Activated CD4-positive, CD25-positive, alpha-beta regulatory T cell (primary cell): ENCODE measurements at regions not wholly inside any gene's neighbourhood (a gene's known extent, or its start where the extent isn't known, plus 50 kb on each side); places are given as distances from the start of the nearest gene placed in this dataset.

Experiments used
- DNase-seq, 4 experiments: peaks; one replicate each; lab custom pipeline; 2025; lab: John Stamatoyannopoulos, UW

- DNase-seq: no peak
Observed at GRCh38 chr2:217521820-217522219, 481.0 kb downstream of the TNS1 start.

DNA sequence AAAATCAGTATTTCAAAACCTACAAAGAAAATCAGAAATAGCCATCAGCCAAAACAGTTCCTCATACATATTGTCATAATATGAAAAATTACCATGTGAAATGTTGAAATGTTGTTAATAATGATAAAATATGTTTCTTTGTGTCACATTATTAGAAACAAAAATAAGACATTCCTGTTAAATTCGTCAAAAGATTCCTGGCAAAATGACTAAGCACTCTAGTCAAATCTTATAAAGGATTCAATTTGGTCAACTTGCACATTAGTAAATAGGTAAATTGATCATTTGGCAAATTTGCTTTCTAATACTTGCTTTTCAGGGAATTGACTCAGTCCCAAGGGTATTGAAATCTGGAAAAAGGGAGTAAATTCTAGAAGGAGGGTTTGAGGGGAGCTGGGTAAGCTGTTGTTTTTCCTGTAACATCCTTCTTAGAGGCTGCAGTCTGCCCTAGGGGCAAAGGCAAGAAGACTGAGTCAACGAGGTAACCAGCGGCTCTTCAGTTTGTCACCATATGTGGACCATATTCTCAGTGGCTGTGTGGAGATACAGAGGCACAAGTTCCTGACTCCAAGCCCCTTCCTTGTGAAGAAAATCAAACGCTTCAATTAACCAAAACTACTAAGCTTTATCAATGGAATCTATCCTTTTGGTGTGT, 482.3 kb downstream of the TNS1 start:
- no peak for DNase-seq

- no peak for DNase-seq
Observed at GRCh38 chr2:217517402-217517801, 485.4 kb downstream of the TNS1 start.

DNA sequence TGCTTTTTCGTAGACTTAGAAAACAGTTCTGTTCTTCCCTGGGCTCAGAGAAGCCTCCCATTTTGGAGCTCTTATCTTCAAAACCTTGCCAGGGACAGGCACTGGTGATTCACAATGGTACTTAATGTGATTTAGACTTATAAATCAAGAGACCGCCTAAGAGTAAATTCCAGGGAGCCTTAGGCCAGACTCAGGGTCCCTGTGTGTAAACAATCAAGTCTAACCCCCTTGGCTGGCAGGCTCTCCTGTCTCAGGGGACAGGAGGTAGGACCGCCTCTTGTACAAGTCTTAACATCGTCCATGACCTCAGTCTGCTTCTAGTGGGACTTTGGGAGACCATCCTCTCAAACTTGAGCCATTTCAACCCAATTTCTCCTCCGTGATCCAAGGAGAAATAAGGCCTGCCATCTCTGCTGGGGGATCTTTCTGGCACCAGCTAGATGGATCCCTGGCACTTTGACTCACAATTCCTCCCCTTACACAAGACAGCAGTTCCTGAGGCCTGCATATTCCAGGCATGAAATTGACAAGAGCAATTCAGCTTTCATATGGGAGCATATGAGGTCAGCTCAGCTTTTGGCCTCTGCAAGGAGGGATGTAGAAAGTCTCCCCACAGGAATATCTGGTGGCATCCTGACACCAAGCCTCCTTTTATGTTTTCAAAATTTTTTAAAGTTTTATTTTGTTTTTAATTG, 487.0 kb downstream of the TNS1 start:
- DNase-seq: no peak

DNA sequence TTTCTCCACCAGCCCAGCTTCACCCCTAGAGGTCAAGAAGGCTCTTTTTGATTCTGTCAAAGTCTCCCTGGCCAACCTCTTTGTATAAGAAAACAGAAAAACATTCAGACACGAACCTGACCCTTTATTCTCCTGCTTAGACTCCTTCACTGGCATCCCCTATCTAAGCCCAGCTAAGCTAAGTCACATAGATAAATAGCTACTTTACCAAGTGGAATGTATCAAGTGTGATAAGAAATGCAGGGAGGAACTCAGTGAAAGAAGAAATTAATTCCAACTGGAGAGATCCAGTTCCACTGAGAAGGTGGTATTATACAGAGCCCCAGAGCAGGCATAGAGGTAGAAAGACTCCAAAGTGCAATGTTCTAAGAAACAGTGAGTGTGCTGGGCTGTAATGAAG, 489.5 kb downstream of the TNS1 start:
- DNase-seq: no peak

DNA sequence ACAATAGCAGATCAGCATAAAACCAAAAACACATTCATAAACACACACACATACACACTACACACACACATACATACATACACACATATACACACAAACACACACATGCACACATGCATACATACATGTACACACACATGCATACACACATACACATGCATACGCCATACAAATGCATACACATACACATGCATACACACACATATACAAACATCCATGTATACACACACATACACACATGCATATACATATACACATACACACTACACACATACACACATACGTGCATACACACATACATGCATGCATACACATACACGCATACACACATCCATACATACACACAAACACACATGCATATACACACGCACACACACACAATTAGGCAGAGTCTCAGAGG, 490.1 kb downstream of the TNS1 start:
- no peak for DNase-seq

- DNase-seq: no peak
Observed at GRCh38 chr2:217512259-217512658, 490.5 kb downstream of the TNS1 start.

GRCh38 chr2:217511850-217512249, 490.9 kb downstream of the TNS1 start:
- no peak for DNase-seq

DNA sequence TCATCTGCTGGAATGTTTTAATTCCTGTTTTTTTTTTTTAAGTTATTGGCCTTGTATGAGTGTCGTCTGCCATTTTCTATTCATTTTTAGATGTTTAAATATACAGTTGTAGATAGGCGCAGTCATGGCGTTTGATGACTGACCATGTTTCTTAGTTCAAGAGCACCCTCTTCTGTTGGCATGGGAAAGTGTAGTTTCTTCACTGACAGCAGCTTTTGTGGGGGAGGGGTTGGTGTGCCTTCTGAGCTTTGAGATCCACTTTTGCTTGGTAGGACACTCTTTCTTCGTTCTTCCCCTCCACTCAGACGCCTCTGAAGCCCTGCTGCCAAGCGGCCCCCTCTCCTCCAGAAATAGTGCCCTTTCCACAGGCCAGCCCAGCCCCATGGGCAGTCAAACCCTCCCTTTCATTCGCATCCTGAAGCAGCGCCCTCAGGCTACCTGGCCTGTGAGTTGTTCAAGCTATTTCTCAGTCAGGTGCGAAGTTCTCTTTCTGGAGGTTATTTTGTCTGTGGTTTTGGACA, 492.0 kb downstream of the TNS1 start:
- no peak for DNase-seq

DNA sequence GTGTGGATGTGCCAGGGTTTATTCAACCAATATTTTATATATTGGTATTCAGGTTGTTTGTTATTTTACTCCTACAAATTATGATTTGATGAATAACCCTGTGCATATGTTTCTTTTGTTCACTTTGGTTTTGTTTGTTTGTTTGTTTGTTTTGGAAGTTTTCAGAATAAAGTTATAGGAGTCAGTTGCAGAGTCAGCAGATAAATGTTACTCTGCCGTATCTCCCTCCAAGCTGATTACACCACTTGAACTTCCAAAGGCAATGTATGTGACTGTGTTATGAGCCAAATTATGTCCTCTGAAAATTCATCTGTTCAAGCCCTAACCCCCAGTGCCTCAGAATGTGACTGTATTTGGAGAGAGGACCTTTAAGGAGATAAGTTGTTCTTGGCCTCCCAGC, 497.5 kb downstream of the TNS1 start:
- no peak for DNase-seq

DNA sequence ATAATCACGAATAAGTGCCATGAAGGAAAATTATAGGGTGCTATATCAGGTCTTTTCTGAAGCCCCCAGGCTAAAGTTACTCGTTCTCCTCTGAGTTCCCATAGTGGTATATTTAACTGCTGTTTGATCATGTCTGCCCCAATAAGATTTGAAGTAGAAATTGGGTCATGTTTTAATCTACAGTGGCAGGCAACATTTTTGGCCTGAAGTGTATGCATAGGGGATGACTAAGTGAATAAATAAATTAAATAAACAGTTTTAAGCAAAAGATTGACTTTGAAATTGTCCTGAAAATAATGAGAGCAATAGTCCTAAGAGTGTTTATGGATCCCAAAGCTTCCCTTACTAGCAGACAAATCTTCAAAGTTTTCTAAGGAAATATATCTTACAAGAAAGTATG, 500.9 kb downstream of the TNS1 start:
- no peak for DNase-seq

DNA sequence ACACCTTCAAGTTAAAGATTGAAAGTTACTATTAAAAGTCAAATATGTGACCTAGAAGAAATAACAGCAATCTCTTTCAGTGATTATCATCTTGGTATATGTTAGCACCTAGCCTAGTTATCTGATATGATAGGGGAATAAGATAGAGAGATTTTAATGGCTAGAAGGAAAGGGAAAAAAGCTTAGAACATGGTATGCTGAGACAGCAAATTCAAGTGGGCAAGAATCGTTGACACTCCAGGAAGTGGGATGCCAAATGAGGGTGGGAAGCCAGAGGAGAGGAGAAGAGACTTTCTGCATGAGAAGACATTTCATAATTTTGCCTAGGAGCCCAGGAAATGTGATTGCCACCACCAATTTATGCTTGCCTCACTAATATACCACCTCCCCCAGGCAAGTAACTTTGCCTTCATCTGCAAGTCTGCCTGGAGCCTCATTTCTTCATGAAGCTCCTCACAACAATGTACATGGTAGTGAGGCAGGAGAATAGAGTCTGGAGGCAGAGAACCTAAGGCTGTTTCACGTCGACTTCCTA, 504.9 kb downstream of the TNS1 start:
- DNase-seq: no peak

- DNase-seq: no peak
Observed at GRCh38 chr2:217494557-217494956, 508.2 kb downstream of the TNS1 start.

DNA sequence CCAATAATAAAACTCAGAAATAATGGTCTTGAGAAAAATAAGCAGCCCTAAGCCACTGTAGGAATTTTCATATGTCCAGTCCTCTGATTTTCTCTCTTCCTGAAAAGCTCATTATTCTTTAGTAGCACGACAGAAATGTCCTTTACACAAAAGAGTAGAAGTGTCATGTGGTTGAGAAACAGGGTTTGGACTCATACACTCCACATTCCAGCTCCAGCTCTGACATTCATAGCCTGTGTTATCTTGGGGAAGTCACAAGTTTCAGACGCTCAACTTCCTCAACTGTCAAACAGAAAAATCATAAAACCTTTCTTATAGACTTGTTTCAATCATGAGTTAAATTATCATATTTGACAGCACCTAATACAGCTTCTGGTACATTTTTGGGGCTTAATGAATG, 511.5 kb downstream of the TNS1 start:
- DNase-seq: no peak

DNA sequence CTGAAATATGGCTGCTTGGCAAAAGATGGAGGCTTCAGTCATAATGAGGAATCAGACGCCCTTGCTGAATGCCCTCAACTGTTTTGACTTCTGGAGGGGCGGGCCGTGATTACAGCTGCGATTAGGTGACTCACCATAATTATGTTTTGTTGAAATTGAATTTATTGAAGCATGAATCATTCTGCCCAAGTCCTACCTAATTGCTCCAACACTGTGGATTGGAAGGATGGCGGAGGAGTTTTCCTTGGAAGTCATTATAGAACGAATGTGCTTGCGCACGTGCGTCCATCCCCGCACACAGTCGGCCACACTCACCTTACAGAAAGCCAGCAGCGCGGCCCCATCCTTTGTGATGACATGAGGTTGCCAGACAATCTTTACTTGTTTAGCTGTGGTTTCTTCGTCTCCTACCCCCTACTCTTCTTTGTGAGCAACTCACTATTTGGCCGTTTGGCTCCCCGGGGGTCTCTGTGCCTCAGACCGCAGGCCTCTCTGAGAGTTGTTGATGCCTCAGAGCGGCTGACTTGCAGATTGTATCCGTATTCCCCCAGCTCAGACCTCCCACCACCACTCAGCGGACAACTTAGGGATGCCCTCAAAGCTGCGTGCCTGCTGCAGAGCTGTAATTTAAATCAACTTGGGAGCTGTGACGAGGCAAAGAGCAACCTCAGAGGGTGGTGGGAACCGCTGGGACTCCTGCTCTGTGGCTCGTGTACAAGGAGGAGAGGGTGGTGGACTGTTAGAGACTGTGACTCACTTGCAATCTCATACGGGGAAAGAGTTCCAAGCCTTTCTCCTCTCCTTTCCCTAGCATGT, 513.4 kb downstream of the TNS1 start:
- no peak for DNase-seq

GRCh38 chr2:217484046-217484445, 518.7 kb downstream of the TNS1 start:
- no peak for DNase-seq

DNA sequence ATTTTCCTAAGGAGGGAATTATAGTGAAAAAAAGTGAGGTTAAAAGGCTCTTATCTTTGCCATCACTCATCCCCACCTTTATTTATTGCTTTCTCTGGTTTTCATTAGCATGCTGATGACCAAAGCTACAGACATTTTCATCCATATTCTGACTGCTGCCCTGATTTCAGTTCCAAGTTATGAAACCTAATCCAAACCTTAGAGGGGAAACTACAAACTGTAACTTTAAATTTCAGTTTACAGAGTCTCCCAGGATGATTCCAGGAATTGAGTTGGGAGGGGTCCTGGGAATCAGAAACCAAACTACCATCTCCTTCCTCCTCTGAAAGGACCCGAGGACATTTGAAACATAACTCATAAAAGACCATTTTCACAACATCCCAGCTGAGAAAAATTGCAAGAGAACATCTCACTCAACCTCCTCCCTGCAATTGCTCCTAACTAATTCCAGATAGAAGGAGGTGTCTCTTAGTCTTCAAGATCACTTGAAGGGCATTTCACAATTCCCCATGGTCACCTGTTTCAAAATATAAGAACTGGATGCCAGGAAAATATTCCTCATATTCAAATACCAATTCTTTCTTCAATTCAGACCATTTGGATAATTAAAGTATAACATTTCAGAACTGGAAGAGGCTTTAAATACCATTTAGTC, 520.6 kb downstream of the TNS1 start:
- DNase-seq: no peak

DNA sequence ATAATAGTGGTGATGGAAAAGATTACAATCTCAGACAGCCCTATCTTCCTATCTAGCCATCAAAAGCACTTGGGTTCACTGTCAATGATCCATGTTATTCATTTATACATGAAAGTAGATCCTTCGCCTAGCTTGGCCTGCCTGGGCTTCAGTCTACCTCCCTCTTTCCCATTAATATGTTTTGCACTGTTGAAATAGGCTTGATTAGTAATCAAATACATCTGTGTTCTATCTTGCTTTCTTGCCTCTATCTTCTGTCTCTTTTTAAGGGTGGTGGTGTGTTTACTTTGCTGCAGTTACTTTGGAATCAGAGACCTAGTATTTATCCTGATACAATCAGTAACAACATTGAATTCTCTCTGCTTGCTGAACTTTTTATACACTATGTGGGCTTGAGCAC, 521.2 kb downstream of the TNS1 start:
- DNase-seq: no peak

DNA sequence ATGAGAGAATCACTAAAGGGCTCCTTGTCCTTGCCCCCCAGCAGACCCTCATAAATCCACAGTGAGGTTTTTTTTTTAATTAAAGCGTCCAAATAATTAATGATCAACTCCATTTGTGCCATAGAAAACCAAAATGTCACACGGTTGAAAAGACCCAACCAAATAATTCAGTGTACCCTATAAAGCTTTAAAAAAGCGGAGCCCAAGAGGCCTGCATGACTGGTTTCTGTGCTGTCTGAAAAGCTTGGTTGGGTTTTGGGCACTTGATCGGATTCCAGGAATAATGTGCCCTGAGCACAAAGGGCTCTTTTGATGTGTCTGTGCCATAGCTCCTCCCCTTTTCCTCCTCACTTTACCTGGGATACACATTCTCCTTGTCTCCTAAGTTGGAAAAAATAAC, 523.2 kb downstream of the TNS1 start:
- DNase-seq: no peak

DNA sequence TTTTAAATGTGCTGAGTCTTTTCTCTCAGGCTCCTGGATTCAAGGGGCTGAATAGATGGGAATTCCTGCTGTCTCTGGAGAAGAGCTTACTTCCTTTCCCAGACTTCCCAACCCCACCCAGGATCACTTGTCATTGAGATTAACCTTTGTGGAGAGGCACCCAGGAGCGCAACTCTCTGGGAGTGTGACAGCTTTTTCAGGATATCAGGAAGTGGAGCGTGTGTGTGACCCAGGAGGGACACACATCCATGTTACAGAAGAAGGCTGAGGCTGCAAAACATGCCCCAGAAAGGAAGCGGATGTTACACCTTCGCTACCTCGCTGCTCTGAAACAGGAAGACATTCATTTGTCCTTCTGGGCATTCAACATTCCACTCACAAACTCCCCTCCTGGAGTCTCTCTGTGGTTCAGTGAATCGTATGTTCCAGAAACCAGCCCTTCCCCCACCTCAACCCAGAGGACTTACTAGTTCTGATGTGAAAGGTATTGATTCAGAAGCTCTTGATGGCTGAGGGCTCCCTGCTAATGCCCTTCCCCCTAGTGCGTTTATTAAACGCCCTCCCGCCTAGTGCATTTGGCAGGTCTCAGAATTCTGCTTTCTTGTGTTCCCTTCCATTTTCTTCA, 523.9 kb downstream of the TNS1 start:
- no peak for DNase-seq

DNA sequence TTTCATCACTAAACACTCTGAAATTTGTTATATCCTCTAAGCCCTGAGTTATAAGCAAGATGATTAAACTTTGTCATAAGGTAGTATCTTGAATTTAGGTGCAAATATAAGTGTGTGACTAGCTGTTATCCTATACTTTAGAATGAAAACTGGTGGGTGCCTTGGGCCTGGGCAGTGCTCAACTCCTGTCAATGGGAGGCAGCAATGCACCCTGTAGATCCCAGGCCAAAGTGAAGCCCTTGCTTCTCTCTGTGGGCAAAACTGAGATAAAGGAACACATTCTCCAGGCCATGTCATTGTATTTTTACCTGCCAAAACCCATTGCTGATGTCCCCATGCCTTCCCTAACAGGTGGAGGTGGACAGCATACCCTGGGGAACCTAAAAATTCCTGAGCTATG, 525.2 kb downstream of the TNS1 start:
- DNase-seq: no peak

GRCh38 chr2:217475791-217476190, 527.0 kb downstream of the TNS1 start:
- DNase-seq: no peak
